HG03439 (cell line): ENCODE measurements at regions not wholly inside any gene's neighbourhood (a gene's known extent, or its start where the extent isn't known, plus 50 kb on each side); places are given as distances from the start of the nearest gene placed in this dataset.
"Not testable (repeated sequence)": the region's sequence is repeated elsewhere in the genome, so short reads cannot be mapped to it uniquely, and the experiment has no call there.

Experiments used
- ATAC-seq: cut with Tn5 transposase; IDR thresholded peaks from one replicate; pipeline ENCODE4 v1.9.1; 2021; ENCODE audit warnings: mild to moderate bottlenecking, moderate library complexity; ENCODE audit not compliant: unreplicated experiment

DNA sequence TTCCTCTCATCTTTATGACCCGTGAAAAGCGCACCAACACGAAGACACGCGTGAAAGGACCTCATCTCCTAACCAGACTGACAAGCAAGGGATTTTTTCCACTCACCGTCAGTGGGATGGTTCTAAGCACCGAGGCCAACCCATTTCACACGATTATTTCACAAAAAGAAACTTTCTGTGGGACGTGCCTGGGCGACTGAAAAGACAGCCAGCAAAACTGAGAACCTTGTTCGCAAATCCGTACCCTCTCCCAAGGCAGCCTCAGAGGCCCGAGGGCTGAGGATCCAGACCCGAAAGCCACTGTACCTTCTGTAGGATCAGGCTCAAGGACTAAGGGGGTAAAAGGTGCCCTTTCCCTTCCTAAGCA, 84.9 kb upstream of the METTL9 start:
- ATAC-seq = not testable (repeated sequence)

DNA sequence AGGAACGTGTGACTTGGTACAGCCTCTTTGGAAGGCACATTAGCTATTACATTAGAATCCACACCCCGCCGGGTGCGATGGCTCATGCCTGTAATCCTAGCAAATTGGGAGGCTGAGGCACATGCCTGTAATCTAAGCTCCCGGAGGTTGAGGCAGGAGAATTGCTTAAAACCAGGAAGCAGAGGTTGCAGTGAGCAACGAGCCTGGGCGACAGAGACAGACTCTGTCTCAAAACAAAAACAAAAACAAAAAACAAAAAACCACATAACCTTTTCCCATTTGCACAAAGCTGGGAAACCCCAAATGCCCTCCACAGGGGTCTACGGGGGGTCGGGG, 82.7 kb upstream of the METTL9 start:
- ATAC-seq = not testable (repeated sequence)

DNA sequence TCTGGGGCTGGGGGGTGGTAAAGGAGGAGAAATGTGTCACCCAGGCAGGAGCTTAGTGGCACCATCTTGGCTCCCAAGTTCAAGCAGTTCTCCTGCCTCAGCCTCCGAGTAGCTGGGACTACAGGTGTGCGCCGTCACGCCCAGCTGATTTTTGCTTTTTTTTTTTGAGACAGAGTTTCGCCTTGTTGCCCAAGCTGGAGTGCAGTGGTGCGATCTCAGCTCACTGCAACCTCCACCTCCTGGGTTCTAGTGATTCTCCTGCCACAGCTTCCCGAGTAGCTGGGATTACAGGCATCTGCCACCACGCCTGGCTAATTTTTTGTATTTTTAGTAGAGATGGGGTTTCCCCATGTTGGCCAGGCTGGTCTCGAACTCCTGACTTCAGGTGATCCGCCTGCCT, 82.1 kb upstream of the METTL9 start:
- peak; percentile 10 for ATAC-seq

DNA sequence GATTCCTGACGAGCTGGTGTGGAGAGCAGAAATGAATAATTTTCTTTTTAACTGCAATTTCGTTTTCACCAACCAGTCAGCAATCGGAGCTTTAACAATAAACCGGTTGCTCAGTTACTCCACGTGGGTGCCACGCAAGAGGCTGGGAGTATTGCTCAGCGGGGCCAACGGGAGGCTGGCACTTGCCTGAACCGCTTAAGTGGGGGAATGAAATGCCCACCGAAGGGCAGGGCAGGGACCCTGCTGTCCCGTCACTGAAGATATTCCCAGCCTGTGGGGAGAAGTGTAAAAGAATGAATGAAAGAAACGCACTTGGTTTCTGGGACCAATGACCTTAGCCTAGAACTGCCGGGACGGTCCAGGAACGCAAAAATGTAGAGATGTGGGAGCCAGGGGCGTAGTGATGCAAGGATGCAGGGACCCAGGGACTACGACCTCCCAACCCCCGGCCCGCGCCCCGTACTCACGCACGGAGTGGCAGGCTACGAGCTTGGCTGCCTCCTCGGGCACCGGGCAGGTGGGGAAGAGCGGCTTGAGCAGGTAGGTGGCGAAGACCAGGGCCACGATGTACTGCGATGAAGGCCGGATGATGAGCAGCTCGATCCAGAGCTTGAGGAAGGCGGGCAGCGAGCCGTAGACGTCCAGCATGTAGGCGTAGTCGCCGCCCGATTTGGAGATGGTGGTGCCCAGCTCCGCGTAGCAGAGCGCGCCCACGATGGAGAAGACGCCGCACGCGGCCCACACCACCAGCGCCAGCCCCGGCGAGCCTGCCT, 79.8 kb upstream of the METTL9 start:
- ATAC-seq = peak; percentile 17

DNA sequence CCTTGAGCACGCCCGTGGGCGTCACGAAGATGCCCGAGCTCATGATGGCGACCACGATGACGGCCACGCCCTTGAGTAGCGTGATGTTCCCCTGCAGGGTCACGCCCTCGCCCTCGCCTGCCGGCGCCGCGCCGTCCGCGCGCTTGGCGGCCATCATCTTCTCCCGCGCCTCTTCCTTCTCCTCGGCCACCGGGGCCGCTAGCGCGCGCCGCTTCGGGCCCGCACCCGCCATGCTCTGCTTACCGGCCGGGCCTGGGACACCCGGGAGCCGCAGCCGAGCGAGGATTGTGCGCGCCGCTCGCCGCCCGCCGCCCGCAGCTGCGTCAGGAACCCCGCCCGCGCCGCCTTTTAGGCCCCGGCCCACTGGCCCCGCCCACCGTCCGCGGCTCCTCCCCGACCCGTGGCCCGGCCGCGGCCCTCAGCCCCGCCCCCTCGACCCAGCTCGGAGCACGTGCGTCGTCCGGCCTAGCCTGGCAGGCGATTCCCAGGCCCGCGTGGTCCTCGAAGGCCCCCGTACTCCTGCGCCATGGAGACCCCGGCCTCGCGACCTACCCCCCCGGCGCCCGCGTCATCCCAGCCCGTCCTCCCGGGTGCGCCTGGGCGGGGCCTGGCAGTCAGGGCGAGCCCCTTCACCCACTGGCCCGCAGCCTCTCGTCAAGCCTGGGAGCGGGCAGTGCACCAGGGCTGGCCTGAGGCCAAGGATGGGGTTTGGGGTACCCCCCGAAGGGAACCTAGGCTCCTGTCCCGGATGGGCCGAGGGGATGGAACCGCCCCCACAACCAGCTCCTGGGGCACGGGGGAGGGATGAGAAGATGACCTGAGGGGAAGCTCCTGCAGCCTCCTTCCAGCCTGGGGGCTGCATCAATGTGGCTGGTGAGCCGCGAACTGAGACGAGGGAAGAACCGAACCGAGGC, 79.0 kb upstream of the METTL9 start:
- peak; percentile 63 for ATAC-seq

DNA sequence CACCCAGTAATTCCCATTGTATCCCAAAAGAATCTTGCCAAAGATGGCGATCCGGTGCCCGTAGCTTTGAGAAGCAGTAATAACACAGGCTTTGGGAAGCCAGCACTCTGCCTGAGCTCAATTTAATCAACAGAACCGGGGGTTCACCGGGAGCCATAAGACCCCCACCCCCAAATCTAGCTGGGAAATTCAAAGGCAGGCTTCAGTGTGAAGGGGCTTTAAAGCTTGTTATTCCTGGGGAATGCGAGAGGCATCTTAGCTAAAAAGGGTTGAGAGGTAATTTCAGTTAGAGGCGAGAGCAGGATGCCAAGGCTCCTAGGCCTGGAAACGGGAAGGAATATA, 78.4 kb upstream of the METTL9 start:
- ATAC-seq = not testable (repeated sequence)

DNA sequence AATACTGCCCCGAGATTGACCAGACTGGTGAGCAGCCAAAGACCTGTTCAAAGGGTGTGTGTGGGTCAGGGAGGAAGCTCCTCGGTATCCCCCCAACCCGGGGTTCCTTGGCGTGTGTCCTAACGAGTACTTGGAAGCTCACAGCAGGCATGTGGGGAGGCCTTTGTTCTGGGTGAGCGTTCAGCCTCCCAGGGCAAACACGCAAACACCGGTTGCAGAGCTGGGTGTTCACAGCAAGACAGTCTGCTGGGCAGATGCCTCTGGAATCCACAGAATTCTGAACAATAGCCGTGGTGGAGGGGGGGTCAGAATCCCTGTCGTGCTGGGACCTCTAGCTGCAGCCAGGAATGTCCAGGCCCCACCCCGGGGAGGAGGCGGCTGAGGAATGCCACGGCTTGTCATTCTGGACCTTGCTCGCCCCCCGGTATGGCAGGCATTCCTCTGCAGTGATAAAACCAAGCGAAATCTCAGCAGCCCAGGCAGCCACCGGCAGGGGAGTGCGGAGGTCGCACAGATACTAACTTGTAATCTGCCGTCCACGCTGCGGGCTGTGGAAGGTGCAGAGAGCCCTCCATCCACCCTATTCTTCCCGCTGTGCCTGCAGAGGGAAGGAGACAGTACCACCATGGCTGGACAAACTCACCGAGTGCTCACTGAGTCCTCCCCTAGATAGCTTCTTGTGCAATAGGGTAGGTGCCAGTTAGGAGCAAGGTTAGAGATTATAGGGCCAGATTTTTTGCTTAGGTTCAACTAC, 77.8 kb upstream of the METTL9 start:
- ATAC-seq = not testable (repeated sequence)

DNA sequence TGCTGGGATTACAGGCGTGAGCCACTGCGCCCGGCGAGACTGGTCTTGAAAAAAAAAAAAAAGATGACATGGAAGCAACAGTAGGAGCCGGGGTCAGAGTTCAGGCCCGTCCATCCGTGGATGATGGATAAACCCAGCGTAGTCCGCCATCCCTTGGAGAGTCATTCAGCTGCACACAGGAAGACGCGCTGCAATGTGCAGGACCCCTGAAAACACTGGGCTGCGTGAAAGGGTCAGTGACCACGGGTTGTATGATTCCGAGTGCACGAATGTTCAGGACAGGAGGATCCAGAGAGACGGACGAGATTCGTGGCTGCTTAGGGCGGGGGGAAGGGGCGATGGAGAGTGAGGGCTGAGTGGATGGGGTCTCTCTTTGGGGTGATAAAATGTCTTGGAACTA, 76.5 kb upstream of the METTL9 start:
- ATAC-seq = not testable (repeated sequence)

DNA sequence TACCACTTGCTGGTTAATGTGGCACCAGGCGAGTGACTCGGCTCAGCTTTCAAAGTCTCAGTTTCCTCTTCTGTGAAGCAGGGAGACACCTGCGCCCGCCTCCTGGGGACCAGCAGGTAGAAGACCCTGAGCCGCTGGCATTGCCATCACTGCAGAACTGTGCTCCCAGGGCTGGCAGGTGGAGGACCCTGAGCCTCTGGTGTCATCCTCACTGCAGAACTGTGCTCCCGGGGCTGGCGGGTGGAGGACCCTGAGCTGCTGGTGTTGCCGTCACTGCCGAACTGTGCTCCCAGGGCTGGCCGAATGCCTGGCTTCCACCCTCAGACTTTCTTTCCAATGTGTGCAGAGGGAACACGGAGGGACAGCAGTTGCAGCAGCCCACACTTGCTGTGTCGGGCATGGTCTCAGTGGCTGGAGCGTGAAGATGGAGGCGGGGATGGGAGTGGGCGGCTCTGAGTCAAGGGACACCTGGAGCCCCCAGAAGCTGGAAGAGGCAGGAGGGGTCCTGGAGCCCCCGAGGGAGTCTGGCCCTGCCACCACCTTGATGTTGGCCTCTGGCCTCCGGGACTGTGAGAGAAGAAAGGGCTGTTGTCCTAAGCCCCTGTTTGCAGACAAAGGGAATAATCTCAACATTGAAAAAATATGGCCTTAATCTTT, 75.8 kb upstream of the METTL9 start:
- ATAC-seq = no peak

DNA sequence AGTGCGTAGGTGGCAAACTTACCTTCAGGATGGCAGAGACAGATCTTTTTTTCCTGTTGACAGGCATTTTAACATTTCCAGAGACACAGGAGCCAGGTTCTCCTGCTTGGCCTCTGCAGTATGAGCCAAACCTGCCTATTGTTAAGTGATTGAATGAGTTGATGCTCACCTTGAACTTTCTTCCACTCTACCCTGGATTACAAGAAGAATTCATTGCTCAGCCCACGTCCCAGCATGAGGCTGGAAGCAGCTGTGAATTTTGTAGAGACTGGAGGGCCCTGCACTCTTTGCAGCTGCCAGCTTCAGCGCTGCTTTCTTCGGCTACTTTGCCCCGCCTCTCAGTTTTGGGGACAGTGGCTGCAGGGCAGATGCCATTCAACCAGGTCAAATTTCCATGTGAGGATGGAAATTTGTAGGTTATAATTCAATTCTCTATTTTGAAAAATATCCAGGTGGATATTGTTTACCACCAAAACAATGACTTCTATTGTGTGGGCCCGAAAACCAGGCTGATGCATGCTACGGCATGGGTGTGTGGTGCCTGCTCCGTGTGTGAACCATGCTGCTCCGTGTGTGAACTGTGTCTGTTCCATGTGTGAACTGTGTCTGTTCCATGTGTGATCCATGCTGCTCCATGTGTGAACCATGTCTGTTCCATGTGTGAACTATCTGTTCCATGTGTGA, 75.2 kb upstream of the METTL9 start:
- no peak for ATAC-seq

DNA sequence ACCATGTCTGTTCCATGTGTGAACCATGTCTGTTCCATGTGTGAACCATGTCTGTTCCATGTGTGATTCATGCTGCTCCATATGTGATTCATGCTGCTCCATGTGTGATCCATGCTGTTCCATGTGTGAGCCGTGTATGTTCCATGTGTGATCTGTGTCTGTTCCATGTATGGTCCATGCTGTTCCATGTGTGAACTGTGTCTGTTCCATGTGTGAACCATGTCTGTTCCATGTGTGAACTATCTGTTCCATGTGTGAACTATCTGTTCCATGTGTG, 74.7 kb upstream of the METTL9 start:
- not testable (repeated sequence) for ATAC-seq

DNA sequence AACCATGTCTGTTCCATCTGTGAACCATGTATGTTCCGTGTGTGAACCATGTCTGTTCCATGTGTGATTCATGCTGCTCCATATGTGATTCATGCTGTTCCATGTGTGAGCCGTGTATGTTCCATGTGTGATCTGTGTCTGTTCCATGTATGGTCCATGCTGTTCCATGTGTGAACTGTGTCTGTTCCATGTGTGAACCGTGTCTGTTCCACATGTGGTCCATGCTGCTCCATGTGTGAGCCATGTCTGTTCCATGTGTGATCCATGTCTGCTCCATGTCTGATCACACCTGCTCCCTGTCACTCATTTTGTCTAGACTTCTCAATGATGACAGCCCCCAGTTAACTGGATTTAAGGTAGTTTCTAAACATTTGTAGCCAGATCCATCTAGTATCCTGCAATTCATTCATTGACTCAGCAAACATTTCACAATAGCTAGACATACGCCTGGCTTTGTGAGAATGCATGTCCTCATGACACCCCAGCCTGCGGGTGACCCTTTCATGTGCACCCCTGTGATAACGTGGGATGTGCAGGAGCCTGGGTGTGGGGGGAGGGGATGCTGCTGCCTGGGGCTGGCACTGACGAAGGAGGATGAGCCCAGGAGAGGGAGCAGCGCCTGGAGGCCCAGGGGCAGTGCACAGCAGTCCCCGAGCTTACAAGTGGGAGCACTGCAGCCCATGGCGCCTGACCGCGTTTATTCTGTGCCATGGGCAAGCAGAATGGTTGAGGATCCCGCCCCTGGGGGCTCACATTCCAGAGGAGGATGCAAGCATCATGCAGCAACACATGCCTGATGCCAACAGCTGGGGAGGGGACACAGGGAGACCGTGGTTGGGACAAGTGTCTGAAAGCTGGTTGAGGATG, 74.1 kb upstream of the METTL9 start:
- not testable (repeated sequence) for ATAC-seq

DNA sequence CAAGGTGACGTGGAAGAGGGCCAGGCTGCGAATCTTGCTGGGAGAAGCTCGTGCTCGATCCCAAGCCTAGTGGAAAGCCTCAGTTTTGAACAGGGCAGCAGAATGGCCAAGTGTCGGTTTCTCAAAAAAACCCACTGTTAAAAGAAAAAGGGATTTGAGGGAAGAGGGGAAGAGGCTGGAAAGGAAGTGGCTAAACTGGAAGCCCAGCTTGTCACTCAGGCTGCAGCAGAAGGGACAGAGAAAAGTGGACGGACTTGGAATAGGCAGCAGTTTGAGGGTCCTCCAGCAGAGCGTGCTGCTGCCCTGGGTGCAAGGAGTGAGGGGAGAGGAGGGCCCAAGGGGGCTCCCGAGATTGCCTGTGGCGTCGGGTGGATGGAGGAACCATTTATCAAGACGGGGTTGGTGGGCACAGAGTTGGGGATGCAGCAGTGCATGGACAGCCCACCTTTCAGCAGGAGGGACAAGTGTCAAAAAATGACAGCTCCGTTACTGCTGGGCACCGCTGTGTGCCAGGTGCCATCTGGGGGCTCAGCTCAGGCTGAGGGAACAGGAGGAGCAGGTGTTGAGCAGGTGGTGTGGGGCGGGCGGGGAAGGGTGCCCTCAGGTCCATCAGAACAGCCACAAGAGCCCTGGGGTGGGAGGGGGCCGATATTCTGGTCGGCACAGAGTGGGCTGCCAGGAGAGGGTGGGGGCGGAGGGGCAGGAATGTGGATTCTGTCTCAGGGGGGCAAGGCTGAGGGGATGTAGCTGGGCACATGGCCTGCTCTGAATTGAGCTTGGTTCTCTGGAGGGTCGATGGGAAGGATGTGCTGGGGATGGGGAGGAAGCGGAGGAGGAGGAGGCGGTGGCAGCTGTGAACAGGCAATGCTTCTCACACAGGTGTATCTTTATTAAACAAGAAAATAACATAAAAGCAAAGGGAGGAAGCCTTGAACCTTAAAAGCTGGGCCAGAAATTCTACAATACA, 73.1 kb upstream of the METTL9 start:
- ATAC-seq = not testable (repeated sequence)

DNA sequence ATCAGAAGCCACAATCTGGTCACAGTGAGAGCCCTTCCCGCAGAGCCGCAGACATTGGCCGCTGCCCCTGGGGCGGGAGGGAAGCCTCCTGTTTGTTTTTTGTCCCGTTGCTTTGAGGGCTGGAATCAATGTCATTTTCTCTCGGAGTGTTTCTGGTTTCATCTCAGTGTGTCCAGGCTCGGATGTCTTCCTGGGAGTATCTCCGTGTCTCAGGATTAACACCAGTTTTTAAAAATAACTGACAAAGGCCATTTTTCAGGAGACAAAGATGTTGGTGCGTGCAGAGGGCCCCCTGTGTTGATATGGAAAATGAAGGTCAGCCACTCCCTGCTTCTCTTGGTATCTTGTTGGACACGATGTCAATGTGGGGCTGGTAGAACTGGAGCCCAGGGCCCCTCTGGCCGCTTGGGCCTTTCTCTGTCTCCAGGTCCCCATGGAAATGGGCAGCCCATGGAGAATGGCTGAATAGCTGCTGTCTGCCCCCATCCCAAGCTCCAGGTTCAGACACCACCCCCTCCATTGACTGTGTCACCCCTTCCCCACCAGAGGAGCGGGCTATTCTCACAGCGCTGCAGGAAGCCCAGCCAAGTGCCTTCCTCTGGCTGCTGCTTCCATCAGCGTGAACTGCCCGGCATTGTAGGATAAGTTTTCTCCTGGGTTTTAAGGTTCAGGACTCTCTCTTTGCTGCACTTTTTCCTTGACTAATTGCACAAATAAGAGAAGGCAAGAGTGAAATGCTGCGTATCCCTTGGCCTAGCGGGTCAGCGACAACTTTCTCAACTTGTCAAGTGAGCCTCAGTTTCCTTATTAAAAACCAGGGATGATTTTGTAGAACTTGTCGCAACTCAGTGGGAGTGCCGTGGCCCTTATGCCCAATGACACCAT, 72.2 kb upstream of the METTL9 start:
- ATAC-seq = no peak

DNA sequence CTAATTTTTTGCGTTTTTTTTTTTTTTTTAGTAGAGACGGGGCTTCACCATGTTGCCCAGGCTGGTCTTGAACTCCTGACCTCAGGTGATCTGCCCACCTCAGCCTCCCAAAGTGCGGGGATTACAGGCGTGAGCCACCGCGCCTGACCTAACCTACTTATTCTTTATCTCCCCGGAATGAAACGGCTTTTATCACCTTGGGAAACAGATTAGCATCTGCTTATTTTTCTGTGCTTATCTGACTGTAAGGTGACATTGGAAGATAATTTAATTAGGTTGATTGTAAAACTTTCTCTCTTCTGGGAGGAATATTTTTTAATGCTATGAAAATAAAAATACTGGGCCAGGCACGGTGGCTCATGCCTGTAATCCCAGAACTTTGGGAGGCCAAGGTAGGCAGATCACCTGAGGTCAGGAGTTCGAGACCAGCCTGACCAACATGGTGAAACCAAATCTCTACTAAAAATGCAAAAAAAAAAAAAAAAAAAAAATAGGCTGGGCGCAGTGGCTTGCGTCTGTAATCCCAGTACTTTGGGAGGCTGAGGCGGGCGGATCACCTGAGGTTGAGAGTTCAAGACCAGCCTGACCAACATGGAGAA, 70.2 kb upstream of the METTL9 start:
- ATAC-seq = not testable (repeated sequence)

DNA sequence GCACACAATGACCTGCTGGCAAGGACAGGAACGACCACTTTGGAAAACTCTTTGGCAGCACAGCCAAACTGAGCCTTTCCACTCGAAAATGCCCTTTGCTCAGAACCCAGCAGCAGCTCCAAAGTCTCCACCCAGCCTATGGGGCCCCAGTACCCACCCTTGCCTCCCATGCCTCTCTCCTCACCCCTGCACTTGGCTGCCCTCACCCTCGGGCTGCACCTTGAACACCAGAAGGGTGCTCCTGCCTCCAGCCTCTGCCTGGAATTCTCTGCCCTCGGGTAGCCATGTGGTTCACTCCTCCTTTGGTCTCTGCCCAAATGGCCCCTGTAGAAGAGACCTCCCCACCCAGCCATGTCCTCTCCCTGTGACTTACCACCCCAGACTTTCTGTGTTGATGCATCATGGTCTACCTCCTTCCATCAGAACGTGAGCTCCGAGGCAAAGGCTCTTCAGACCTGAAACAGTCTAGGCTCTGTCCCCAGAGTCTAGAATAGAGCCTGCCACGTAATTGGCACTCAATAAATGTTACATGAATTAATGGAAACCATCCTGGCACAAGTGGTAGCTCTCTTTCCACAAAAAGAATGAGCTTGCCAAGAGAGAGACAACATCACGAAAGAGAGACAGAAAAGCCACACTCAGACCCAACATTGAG, 68.5 kb upstream of the METTL9 start:
- not testable (repeated sequence) for ATAC-seq

DNA sequence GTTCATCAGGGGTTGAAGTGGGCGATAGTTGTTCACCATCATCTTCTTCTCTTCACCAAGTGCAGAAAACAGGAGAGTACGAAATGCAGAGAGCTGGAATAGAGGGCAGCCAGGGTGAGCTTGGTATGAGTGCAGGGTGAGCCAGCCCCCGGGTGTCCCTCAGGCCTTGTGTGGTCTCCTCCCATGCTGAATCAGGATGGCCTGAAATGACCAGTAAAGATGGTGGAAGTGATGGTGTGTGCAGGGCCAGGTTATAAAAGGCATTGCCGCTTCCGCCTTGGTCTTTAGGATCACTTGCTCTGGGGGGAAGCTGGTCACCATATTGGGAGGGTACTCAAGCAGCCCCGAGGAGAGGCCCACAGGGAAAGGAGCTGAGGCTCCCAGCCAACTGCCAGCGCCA, 66.4 kb upstream of the METTL9 start:
- ATAC-seq = not testable (repeated sequence)
